ENCODE measurements at regions not wholly inside any gene's neighbourhood (a gene's known extent, or its start where the extent isn't known, plus 50 kb on each side); places are given as distances from the start of the nearest gene placed in this dataset.

GRCh38 chr3:13223574-13224237 lies 150.5 kb upstream of the IQSEC1 start:
- DNase-seq: no peak

- DNase-seq: no peak
Measured at GRCh38 chr3:13222891-13223573, 149.8 kb upstream of the IQSEC1 start.

GRCh38 chr3:13222131-13222530 lies 148.9 kb upstream of the IQSEC1 start:
- no peak for DNase-seq

GRCh38 chr3:13221491-13222061 lies 148.3 kb upstream of the IQSEC1 start:
- no peak for DNase-seq

- DNase-seq: no peak
Measured at GRCh38 chr3:13220991-13221390, 147.8 kb upstream of the IQSEC1 start.

GRCh38 chr3:13219902-13220296 lies 146.7 kb upstream of the IQSEC1 start:
- no peak for DNase-seq

GRCh38 chr3:13219077-13219901 lies 146.1 kb upstream of the IQSEC1 start:
- DNase-seq: no peak

- DNase-seq: no peak
Measured at GRCh38 chr3:13218541-13218908, 145.3 kb upstream of the IQSEC1 start.

- DNase-seq: peak; percentile 11
Measured at GRCh38 chr3:13217736-13218540, 144.7 kb upstream of the IQSEC1 start.

GRCh38 chr3:13217253-13217652 lies 144.0 kb upstream of the IQSEC1 start:
- DNase-seq: no peak

GRCh38 chr3:13215940-13216546 lies 142.8 kb upstream of the IQSEC1 start:
- no peak for DNase-seq

- DNase-seq: no peak
Measured at GRCh38 chr3:13214847-13215472, 141.7 kb upstream of the IQSEC1 start.

GRCh38 chr3:13213911-13214846 lies 140.9 kb upstream of the IQSEC1 start:
- no peak for DNase-seq

- DNase-seq: no peak
Measured at GRCh38 chr3:13213490-13213889, 140.3 kb upstream of the IQSEC1 start.

- no peak for DNase-seq
Measured at GRCh38 chr3:13211605-13212210, 138.5 kb upstream of the IQSEC1 start.

- no peak for DNase-seq
Measured at GRCh38 chr3:13210221-13210975, 137.2 kb upstream of the IQSEC1 start.

- DNase-seq: no peak
Measured at GRCh38 chr3:13209634-13209997, 136.4 kb upstream of the IQSEC1 start.

GRCh38 chr3:13208706-13209633 lies 135.7 kb upstream of the IQSEC1 start:
- no peak for DNase-seq
